ENCODE measurements at regions not wholly inside any gene's neighbourhood (a gene's known extent, or its start where the extent isn't known, plus 50 kb on each side); places are given as distances from the start of the nearest gene placed in this dataset.

GRCh38 chr11:95702526-95702925 is 87.1 kb downstream of the FAM76B start:
- no peak overlapping the region for H3K9ac ChIP-seq (replicated peaks in 1 of 4; ENCODE audit: extremely low read depth in 1 of 4, low read depth in 3 of 4, low read length in 3 of 4)
- no peak overlapping the region for H4K8ac ChIP-seq (ENCODE audit: extremely low read depth, insufficient read depth, low read length)
- H4K20me1 ChIP-seq (replicated peaks in 1 of 2; ENCODE audit: control insufficient read depth in 1 of 2, insufficient read depth in 2 of 2, low read length in 2 of 2), result no peaks in the 10 kb centered on the region
- CTCF ChIA-PET (ENCODE audit: partially characterized antibody), result interaction anchor here (1.3 to 23.9 kb wide), 4 partner anchors 15 to 549 kb away, joined by 3 to 407 read pairs (median 24); no protein-coding TSS in a partner anchor
- no peaks in the 10 kb centered on the region for H3K79me1 ChIP-seq (ENCODE audit: low read depth, low read length)
- H2BK15ac ChIP-seq (ENCODE audit: low read length), result no peak overlapping the region
- H3K56ac ChIP-seq (replicated peaks; ENCODE audit: insufficient read length, low read depth, low read length), result no peak overlapping the region
- H3K4me3 ChIP-seq (ENCODE audit: extremely low read depth in 1 of 4, insufficient read depth in 2 of 4, low read depth in 3 of 4, low read length in 4 of 4), result no peak overlapping the region
- H2BK20ac ChIP-seq (ENCODE audit: low read length), result no peak overlapping the region
- no peak overlapping the region for H3K14ac ChIP-seq (ENCODE audit: insufficient read length)
- no peak overlapping the region for H3K4me2 ChIP-seq (ENCODE audit: insufficient read depth in 1 of 2, low read depth in 2 of 2, low read length in 2 of 2)
- no peaks in the 10 kb centered on the region for H3K9me3 ChIP-seq (ENCODE audit: insufficient read depth in 2 of 2, low read depth in 1 of 2, low read length in 1 of 2)
- H3K79me2 ChIP-seq (ENCODE audit: control insufficient read depth in 1 of 2, insufficient read depth in 2 of 2, low read length in 2 of 2), result no peaks in the 10 kb centered on the region
- H2BK120ac ChIP-seq (replicated peaks; ENCODE audit: low read depth, low read length), result no peak overlapping the region
- no peak overlapping the region for H3K27ac ChIP-seq (ENCODE audit: low read depth, low read length)
- 82% methylated on average over 2 of the region's 2 CpGs; no CpG with 5 or more reads in 1 of the 2 experiments for WGBS, 2 experiments (ENCODE audit: extremely low coverage in 1 of 2, insufficient coverage in 1 of 2, insufficient read length in 1 of 2, insufficient replicate concordance in 2 of 2, low coverage in 1 of 2, low lambda C conversion rate in 2 of 2, missing lambda C conversion rate in 1 of 2)
- no peak for DNase-seq (ENCODE audit: low read depth in 1 of 2, low spot score in 2 of 2)
- H2BK5ac ChIP-seq (ENCODE audit: low read depth, low read length), result no peak overlapping the region
- TF ChIP-seq GABPA (IDR thresholded peaks at IDR 0.05; ENCODE audit: borderline replicate concordance, insufficient read depth, low read length), result no peak
- FAIRE-seq, result no peak
- no peaks in the 10 kb centered on the region for H3K23me2 ChIP-seq (ENCODE audit: low read depth, low read length)
- H2BK12ac ChIP-seq (ENCODE audit: low read depth, low read length), result no peak overlapping the region
- H2AFZ ChIP-seq (ENCODE audit: low read length), result 0 out of 2 replicates have a peak overlapping the region, but pooled peaks have one; percentile 27
- no peak overlapping the region for H3K23ac ChIP-seq (ENCODE audit: insufficient read length)
- POLR2A ChIA-PET (ENCODE audit: partially characterized antibody), result no interaction called here
- no peak overlapping the region for H3K4ac ChIP-seq (replicated peaks; ENCODE audit: insufficient read length, low read depth, low read length)
- H3K36me3 ChIP-seq (ENCODE audit: control insufficient read depth in 2 of 4, insufficient read depth in 4 of 4, low read length in 3 of 4), result no peaks in the 10 kb centered on the region
- H4K91ac ChIP-seq (replicated peaks; ENCODE audit: insufficient read length, low read length), result no peak overlapping the region
- no peak overlapping the region for H4K5ac ChIP-seq (ENCODE audit: insufficient read length, low read depth, low read length)
- H3K18ac ChIP-seq (ENCODE audit: extremely low read depth, low read length), result no peak overlapping the region
- H3K27me3 ChIP-seq (replicated peaks in 1 of 4; ENCODE audit: control insufficient read depth in 3 of 4, extremely low read depth in 1 of 4, insufficient read depth in 3 of 4, low read length in 3 of 4), result no peaks in the 10 kb centered on the region
- no peak overlapping the region for H2AK5ac ChIP-seq (ENCODE audit: low read depth, low read length)
- 0 out of 7 replicates have a peak, but pooled peaks cover 0 to 2% (median 0%) of the 10 kb centered on the region in 4 experiments for H3K4me1 ChIP-seq (replicated peaks in 1 of 4; ENCODE audit: control insufficient read depth in 3 of 4, insufficient read depth in 4 of 4, low read length in 3 of 4)
